Occipital lobe (tissue), 1 donor: ENCODE measurements at regions not wholly inside any gene's neighbourhood (a gene's known extent, or its start where the extent isn't known, plus 50 kb on each side); places are given as distances from the start of the nearest gene placed in this dataset.

Experiments used
- DNase-seq: peaks from one replicate; lab custom pipeline; 2025; lab: John Stamatoyannopoulos, UW

- no peak for DNase-seq
Measured at GRCh38 chr2:33788044-33788443, 188.9 kb upstream of the FAM98A start.

- DNase-seq: no peak
Measured at GRCh38 chr2:33786881-33787280, 187.8 kb upstream of the FAM98A start.

DNA sequence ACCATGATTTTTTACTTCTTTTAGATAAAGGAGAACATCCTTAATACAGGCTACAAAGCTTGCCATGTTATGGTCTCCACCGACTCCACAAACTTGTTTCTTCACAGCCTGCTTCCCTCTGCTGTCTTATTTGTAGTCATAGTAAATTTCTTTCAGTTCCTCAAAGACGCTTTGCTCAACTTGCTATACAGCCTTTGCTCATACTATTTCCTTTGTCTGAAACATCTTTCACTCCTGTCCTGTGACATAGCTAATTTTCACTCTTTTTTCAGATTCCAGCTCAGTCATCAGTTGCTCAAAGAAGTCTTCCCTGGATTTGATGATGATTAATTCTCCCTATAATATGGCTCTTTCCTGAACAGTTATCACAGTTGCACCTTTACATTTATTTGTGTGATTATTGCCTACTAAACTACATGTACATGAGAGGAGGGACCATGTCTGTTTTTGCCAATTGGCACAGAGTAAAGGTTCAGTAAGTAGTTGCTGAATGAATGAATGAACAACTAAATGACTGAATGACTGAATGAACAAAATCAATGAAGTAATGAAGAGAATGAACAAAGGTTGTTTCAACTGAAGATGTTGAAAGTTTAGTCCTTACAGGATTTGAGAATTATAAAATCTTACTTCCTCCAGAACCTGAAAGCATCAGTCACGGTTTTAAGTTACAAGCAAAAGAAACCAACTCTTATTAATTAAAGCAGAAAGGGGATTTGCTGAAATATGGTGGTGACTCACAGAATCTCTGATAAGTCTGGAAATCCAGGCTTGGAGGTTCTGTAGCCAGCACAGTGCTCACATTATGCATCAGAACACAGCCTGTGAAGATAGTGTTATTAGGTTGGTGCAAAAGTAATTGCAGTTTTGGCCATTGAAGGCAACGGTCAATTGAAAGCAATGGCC lies 186.4 kb upstream of the FAM98A start:
- DNase-seq: no peak

DNA sequence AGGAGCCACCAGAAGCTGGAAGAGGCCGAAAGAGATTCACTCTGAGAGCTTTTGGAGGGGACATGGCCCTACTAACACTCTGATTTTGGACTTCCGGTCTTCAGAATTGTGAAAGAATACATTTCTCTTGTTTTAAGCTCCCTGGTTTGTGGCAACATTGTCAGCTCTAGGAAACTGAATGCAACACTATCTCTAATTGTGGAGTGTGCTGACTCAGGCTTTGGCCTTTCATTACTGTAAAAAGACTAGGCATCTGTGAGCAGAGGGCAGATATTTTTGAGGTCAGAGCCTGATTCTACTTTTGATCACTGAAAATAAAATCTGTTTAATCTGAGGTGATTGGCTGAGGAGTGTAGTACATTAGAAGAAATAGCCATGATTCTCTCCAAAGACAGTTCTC lies 185.4 kb upstream of the FAM98A start:
- DNase-seq: no peak

GRCh38 chr2:33782395-33783230 lies 183.5 kb upstream of the FAM98A start:
- no peak for DNase-seq

- no peak for DNase-seq
Measured at GRCh38 chr2:33777786-33778185, 178.7 kb upstream of the FAM98A start.

GRCh38 chr2:33775306-33775705 lies 176.2 kb upstream of the FAM98A start:
- DNase-seq: no peak

GRCh38 chr2:33770023-33770422 lies 170.9 kb upstream of the FAM98A start:
- DNase-seq: no peak

- DNase-seq: no peak
Measured at GRCh38 chr2:33766175-33766574, 167.1 kb upstream of the FAM98A start.

- no peak for DNase-seq
Measured at GRCh38 chr2:33765122-33765521, 166.0 kb upstream of the FAM98A start.

GRCh38 chr2:33764551-33764950 lies 165.5 kb upstream of the FAM98A start:
- no peak for DNase-seq

DNA sequence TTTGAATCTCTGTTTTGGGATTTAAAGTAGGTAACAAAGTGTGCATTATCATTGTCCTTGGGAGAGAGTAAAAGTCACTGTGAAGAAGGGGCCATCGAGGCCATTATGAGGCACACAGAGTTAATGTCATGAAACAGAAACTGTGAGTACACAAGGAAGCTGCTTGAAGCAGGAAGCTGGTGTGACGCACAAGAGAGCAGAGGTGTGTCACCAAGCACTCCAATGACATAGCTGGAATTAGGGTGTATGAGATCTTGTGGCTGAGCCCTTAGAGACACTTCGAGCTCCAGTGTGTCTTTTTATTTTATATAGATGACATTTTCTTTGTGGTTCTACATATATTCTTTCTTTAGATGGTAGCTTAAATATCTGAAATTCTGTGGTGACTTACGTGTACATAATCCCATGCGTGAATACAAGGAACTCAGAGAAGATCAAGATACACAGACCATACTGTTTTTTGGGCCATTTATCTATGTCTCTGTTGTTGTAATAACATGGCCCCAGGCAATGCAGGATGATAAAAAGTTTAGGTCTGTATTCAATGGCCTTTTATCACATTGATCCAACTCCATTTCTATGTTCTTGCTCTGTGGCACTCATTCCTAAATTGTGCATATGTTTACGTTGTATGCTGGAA lies 164.7 kb upstream of the FAM98A start:
- DNase-seq: no peak

GRCh38 chr2:33762636-33763035 lies 163.5 kb upstream of the FAM98A start:
- DNase-seq: no peak

DNA sequence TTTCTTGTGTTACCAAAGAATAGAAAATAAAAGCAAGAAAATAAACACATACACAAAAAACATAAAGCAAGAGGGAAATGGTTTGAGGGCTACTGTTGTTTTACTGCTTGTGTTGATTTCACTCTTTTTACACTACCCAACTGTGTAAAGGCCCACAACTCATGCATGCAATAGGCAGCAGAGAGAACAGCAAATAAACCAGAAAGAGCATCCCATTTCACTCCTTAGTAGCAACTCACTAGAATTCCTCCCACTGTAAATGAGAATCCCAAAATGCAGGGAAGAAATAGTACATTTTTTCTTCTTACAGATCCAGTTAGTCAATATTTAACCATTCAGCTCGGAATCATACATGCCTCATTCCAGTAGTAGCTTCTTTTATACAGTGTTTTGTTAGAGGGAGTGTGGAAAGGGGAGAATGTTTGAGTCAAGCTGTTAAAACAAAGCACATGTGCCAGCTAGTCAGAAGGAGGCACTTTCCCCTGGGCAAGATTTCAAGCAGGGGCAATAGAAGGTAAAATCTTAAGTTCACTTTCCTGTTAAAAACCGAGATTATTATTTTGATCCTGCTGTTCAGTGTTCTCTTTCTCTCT lies 147.2 kb upstream of the FAM98A start:
- no peak for DNase-seq

DNA sequence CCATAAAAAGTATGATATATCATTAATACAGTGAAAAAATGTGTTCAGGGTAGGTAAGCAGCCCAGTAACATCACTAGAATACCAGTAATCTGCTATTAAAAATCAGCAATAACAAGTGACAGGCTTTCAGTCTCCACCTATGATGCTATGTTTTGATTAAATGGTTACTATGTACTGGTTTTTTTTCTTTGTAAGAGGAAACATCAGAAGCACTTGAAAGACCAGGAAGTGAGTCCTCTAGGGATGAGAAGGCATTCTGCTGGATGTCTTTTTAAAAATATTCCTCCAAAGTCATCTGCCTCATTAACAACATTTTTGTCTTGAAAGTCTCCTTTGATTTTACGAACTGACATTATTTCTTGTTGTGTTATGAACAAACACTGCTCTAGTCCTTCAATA lies 136.0 kb upstream of the FAM98A start:
- DNase-seq: no peak

DNA sequence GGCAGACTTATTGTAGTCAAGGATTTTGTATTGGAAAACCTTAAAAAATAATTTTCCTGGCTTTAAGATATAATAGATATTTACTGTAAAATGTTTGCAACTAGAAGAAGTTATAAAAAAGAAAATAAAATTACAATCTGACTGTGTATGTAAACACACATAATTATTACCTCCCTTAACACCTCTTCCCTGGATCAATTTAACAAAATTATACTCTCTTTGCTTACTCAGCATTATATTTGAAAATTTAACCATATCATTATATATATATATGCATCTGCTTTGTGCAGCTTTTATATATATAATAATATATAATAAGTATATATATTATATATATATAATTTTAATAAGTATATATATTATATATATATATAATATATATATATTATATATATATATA lies 131.7 kb upstream of the FAM98A start:
- no peak for DNase-seq

- no peak for DNase-seq
Measured at GRCh38 chr2:33730193-33730592, 131.1 kb upstream of the FAM98A start.

- DNase-seq: no peak
Measured at GRCh38 chr2:33729353-33729752, 130.3 kb upstream of the FAM98A start.

- no peak for DNase-seq
Measured at GRCh38 chr2:33728106-33728505, 129.0 kb upstream of the FAM98A start.

- DNase-seq: no peak
Measured at GRCh38 chr2:33727361-33728032, 128.4 kb upstream of the FAM98A start.

DNA sequence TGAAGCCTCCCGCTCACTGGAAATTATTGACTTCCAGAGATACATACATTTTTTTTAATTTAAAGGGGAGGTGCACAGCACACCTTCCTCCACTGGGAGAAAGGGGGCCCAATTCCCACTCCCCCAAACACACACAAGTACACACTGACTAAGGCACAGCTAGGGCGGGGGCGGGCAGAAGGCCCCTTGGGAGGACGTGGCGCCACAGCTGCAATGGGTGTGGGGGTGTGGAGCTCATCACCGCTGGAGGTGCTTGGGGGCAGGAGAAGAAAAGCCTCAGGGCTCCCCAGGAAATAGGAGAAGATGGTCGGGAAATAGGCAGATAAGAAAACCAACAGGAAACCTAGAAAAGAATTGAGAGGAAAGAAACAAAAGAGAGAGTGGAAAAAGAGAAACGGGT lies 127.3 kb upstream of the FAM98A start:
- DNase-seq: no peak
